ENCODE measurements at regions not wholly inside any gene's neighbourhood (a gene's known extent, or its start where the extent isn't known, plus 50 kb on each side); places are given as distances from the start of the nearest gene placed in this dataset.

- FAIRE-seq, result no peak
- Histone ChIP-seq H3K27ac (ENCODE audit: extremely low read length, insufficient read depth, low read length) (no peak overlapping the region), H2AFZ (ENCODE audit: low read length) (no peak overlapping the region), H3K4me3 (replicated peaks in 1 of 3; ENCODE audit: insufficient read depth in 1 of 3, low read depth in 2 of 3, low read length in 3 of 3) (no peak overlapping the region), H3K4me1 (ENCODE audit: insufficient read depth, low read length) (no peaks in the 10 kb centered on the region), H4K20me1 (ENCODE audit: insufficient read depth, low read length) (no peaks in the 10 kb centered on the region), H3K4me2 (ENCODE audit: low read depth, low read length) (no peak overlapping the region), H3K9ac (ENCODE audit: insufficient read depth, low read depth, low read length) (no peak overlapping the region), H3K79me2 (ENCODE audit: insufficient read depth, low read length) (no peaks in the 10 kb centered on the region), H3K27me3 (ENCODE audit: control insufficient read depth in 1 of 2, insufficient read depth in 2 of 2, low read length in 2 of 2) (no peaks in the 10 kb centered on the region; a peak in 2 of 5 replicates), H3K36me3 (replicated peaks in 1 of 2; ENCODE audit: control insufficient read depth in 1 of 2, insufficient read depth in 2 of 2, low read length in 2 of 2) (no peaks in the 10 kb centered on the region), H3K9me3 (ENCODE audit: low read length) (no peaks in the 10 kb centered on the region)
- TF ChIP-seq, protein P1, sequence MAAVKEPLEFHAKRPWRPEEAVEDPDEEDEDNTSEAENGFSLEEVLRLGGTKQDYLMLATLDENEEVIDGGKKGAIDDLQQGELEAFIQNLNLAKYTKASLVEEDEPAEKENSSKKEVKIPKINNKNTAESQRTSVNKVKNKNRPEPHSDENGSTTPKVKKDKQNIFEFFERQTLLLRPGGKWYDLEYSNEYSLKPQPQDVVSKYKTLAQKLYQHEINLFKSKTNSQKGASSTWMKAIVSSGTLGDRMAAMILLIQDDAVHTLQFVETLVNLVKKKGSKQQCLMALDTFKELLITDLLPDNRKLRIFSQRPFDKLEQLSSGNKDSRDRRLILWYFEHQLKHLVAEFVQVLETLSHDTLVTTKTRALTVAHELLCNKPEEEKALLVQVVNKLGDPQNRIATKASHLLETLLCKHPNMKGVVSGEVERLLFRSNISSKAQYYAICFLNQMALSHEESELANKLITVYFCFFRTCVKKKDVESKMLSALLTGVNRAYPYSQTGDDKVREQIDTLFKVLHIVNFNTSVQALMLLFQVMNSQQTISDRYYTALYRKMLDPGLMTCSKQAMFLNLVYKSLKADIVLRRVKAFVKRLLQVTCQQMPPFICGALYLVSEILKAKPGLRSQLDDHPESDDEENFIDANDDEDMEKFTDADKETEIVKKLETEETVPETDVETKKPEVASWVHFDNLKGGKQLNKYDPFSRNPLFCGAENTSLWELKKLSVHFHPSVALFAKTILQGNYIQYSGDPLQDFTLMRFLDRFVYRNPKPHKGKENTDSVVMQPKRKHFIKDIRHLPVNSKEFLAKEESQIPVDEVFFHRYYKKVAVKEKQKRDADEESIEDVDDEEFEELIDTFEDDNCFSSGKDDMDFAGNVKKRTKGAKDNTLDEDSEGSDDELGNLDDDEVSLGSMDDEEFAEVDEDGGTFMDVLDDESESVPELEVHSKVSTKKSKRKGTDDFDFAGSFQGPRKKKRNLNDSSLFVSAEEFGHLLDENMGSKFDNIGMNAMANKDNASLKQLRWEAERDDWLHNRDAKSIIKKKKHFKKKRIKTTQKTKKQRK (IDR thresholded peaks at IDR 0.05; ENCODE audit: low read length), result no peak
- TF ChIP-seq MBNL3 (CRISPR knock-in tag; conservative IDR thresholded peaks at IDR 0.05) (no peak), ZNF543 (CRISPR knock-in tag; IDR thresholded peaks at IDR 0.05) (no peak), ARNT (IDR thresholded peaks at IDR 0.05) (no peak), ATF7 (IDR thresholded peaks at IDR 0.05) (no peak), ATF7 (CRISPR knock-in tag; IDR thresholded peaks at IDR 0.05) (no peak)
- ChIA-PET CTCF (ENCODE audit: low intra/inter-chr PET ratio, low total read pairs) (no interaction called here), POLR2A (no interaction called here)
- DNase-seq (ENCODE audit: low spot score), result no peak
- BruUV-seq (replicated peaks), result no TSS peak
- in situ Hi-C loops (cut with HindIII; ENCODE audit: extremely low pct_ligation_motif_present, low pct_unique_long_range_greater_than_20kb), result no loop called here
- 59% methylated on average over 8 of the region's 8 CpGs for WGBS (ENCODE audit: low lambda C conversion rate)
- ATAC-seq, result no peak
- intact Hi-C loops (cut with micrococcal nuclease; ENCODE audit: unreplicated experiment), result no loop called here
These were observed 360.0 kb downstream of the QKI start for GRCh38 chr6:163774485-163774884.

- H4K20me1 ChIP-seq (ENCODE audit: insufficient read depth, low read length), result no peaks in the 10 kb centered on the region
- no peak overlapping the region for H3K4me2 ChIP-seq (ENCODE audit: low read depth, low read length)
- ATAC-seq, result no peak
- ChIA-PET CTCF (ENCODE audit: low intra/inter-chr PET ratio, low total read pairs) (no interaction called here), POLR2A (no interaction called here)
- no peaks in the 10 kb centered on the region; a peak in 2 of 5 replicates for H3K27me3 ChIP-seq (ENCODE audit: control insufficient read depth in 1 of 2, insufficient read depth in 2 of 2, low read length in 2 of 2)
- H3K79me2 ChIP-seq (ENCODE audit: insufficient read depth, low read length), result no peaks in the 10 kb centered on the region
- H3K36me3 ChIP-seq (replicated peaks in 1 of 2; ENCODE audit: control insufficient read depth in 1 of 2, insufficient read depth in 2 of 2, low read length in 2 of 2), result no peaks in the 10 kb centered on the region
- FAIRE-seq, result no peak
- DNase-seq (ENCODE audit: low spot score), result no peak
- H3K9me3 ChIP-seq (ENCODE audit: low read length), result no peaks in the 10 kb centered on the region
- no peaks in the 10 kb centered on the region for H3K4me1 ChIP-seq (ENCODE audit: insufficient read depth, low read length)
- BruUV-seq (replicated peaks), result no TSS peak
- in situ Hi-C loops (cut with HindIII; ENCODE audit: extremely low pct_ligation_motif_present, low pct_unique_long_range_greater_than_20kb), result no loop called here
- H3K4me3 ChIP-seq (replicated peaks in 1 of 3; ENCODE audit: insufficient read depth in 1 of 3, low read depth in 2 of 3, low read length in 3 of 3), result no peak overlapping the region
- no peak overlapping the region for H3K9ac ChIP-seq (ENCODE audit: insufficient read depth, low read depth, low read length)
- H3K27ac ChIP-seq (ENCODE audit: extremely low read length, insufficient read depth, low read length), result no peak overlapping the region
- intact Hi-C loops (cut with micrococcal nuclease; ENCODE audit: unreplicated experiment), result no loop called here
- no peak overlapping the region for H2AFZ ChIP-seq (ENCODE audit: low read length)
- 12% methylated on average over 4 of the region's 4 CpGs for WGBS (ENCODE audit: low lambda C conversion rate)
- TF ChIP-seq ZNF430 (CRISPR knock-in tag; IDR thresholded peaks at IDR 0.05) (no peak), CEBPB (IDR thresholded peaks at IDR 0.05; ENCODE audit: borderline replicate concordance, low read depth, low read length) (no peak), CEBPG (CRISPR knock-in tag; IDR thresholded peaks at IDR 0.05) (no peak), HNRNPH1 (optimal IDR thresholded peaks at IDR 0.05; ENCODE audit: low read depth, low read length) (no peak), SCMH1 (CRISPR knock-in tag; IDR thresholded peaks at IDR 0.05; ENCODE audit: borderline replicate concordance) (no peak), SOX5 (CRISPR knock-in tag; IDR thresholded peaks at IDR 0.05; ENCODE audit: borderline replicate concordance) (no peak), ZNF570 (CRISPR knock-in tag; IDR thresholded peaks at IDR 0.05; ENCODE audit: borderline replicate concordance) (no peak), GPBP1L1 (CRISPR knock-in tag; IDR thresholded peaks at IDR 0.05) (no peak), REL (CRISPR knock-in tag; conservative IDR thresholded peaks at IDR 0.05) (no peak)
These were observed 359.1 kb downstream of the QKI start for GRCh38 chr6:163773646-163774045.

Measured in HepG2 (cell line).